GM12874 (cell line): ENCODE measurements at regions not wholly inside any gene's neighbourhood (a gene's known extent, or its start where the extent isn't known, plus 50 kb on each side); places are given as distances from the start of the nearest gene placed in this dataset.
A peak's percentile ranks its signal among the peaks of the same experiment; 100 is the strongest.

Experiments used
- CTCF ChIP-seq: IDR thresholded peaks from 2 replicates; pipeline ENCODE4 v1.5.1; 2011; ENCODE audit warnings: low read depth, mild to moderate bottlenecking, control low read depth, low read length, moderate library complexity; ENCODE audit not compliant: insufficient read depth

- no peak for TF ChIP-seq CTCF
Observed at GRCh38 chr2:18750672-18751554, 161.5 kb upstream of the NT5C1B start.

GRCh38 chr2:18749912-18750526 lies 160.7 kb upstream of the NT5C1B start:
- TF ChIP-seq CTCF, result peak; percentile 40; the same call in 1 of the 2 replicates

- no peak for TF ChIP-seq CTCF
Observed at GRCh38 chr2:18745431-18746272, 156.3 kb upstream of the NT5C1B start.

- TF ChIP-seq CTCF, result no peak
Observed at GRCh38 chr2:18741895-18742732, 152.7 kb upstream of the NT5C1B start.

GRCh38 chr2:18741191-18741590 lies 151.8 kb upstream of the NT5C1B start:
- TF ChIP-seq CTCF, result no peak

GRCh38 chr2:18740474-18740881 lies 151.1 kb upstream of the NT5C1B start:
- no peak for TF ChIP-seq CTCF
